Stimulated activated CD4-positive, alpha-beta T cell treated with anti-CD3 and anti-CD28 coated beads, TNF-alpha, amount 100 ng/mL, for 4 hours (primary cell): ENCODE measurements at regions not wholly inside any gene's neighbourhood (a gene's known extent, or its start where the extent isn't known, plus 50 kb on each side); places are given as distances from the start of the nearest gene placed in this dataset.
A peak's percentile ranks its signal among the peaks of the same experiment; 100 is the strongest.
"Not testable (repeated sequence)": the region's sequence is repeated elsewhere in the genome, so short reads cannot be mapped to it uniquely, and the experiment has no call there.

ENCODE experiments used
- DNase-seq, 3 experiments: peaks; one replicate each; pipeline ENCODE4 v3.0.0-alpha.2; 2020; ENCODE audit warnings: low read depth in 3 of 3

- not testable (repeated sequence) for DNase-seq
Measured at GRCh38 chr3:198147213-198147612, 187.2 kb downstream of the LMLN start.

GRCh38 chr3:198147993-198148392 lies 188.0 kb downstream of the LMLN start:
- DNase-seq, result not testable (repeated sequence)

- DNase-seq, result not testable (repeated sequence)
Measured at GRCh38 chr3:198149904-198150303, 189.9 kb downstream of the LMLN start.

- not testable (repeated sequence) for DNase-seq
Measured at GRCh38 chr3:198151867-198152266, 191.8 kb downstream of the LMLN start.

GRCh38 chr3:198155771-198156170 lies 195.8 kb downstream of the LMLN start:
- not testable (repeated sequence) for DNase-seq

GRCh38 chr3:198157231-198157868 lies 197.3 kb downstream of the LMLN start:
- not testable (repeated sequence) for DNase-seq

- DNase-seq, result not testable (repeated sequence)
Measured at GRCh38 chr3:198158007-198158406, 198.0 kb downstream of the LMLN start.

- peak; percentile 38 to 53 (median 53) for DNase-seq
Measured at GRCh38 chr3:198167339-198168039, 207.5 kb downstream of the LMLN start.

GRCh38 chr3:198170781-198171180 lies 210.8 kb downstream of the LMLN start:
- not testable (repeated sequence) for DNase-seq

GRCh38 chr3:198173080-198173479 lies 213.1 kb downstream of the LMLN start:
- DNase-seq, result not testable (repeated sequence)

- DNase-seq, result not testable (repeated sequence)
Measured at GRCh38 chr3:198173929-198174574, 214.0 kb downstream of the LMLN start.
